Neural cell (in vitro differentiated cells): ENCODE measurements at regions not wholly inside any gene's neighbourhood (a gene's known extent, or its start where the extent isn't known, plus 50 kb on each side); places are given as distances from the start of the nearest gene placed in this dataset.

ENCODE experiments used
- H2AFZ ChIP-seq: fragments of 200-600, 300-800 bp; sonication (generic), shearing (Covaris generic); 2 replicates; pipeline ENCODE4 v1.6.0; 2014; ENCODE audit warnings: low read depth, mild to moderate bottlenecking, antibody characterized with exemption, low read length, moderate library complexity
- H3F3A ChIP-seq: fragments of 200-600 bp; shearing (Covaris generic); 2 replicates; pipeline ENCODE4 v1.6.1; 2016; ENCODE audit warnings: mild to moderate bottlenecking, moderate library complexity, mixed read lengths, antibody characterized with exemption, low read length; ENCODE audit not compliant: insufficient read depth, poor library complexity, severe bottlenecking
- H3K27ac ChIP-seq: fragments of 200-600, 300-800 bp; sonication (generic), shearing (Covaris generic); 2 replicates; pipeline ENCODE4 v1.5.1; 2014; ENCODE audit warnings: mild to moderate bottlenecking, low read length, moderate library complexity
- H3K27me3 ChIP-seq: fragments of 300-800, 200-600 bp; sonication (generic), shearing (Covaris generic); 2 replicates; pipeline ENCODE4 v1.6.0; 2014; ENCODE audit warnings: mild to moderate bottlenecking, low read depth, low read length, moderate library complexity; ENCODE audit not compliant: insufficient read depth
- H3K36me3 ChIP-seq: fragments of 300-800, 200-600 bp; sonication (generic), shearing (Covaris generic); 2 replicates; pipeline ENCODE4 v1.5.1; 2014; ENCODE audit warnings: mild to moderate bottlenecking, antibody characterized with exemption, low read length, moderate library complexity; ENCODE audit not compliant: insufficient read depth
- H3K4me2 ChIP-seq: fragments of 300-800, 200-600 bp; sonication (generic), shearing (Covaris generic); 2 replicates; pipeline ENCODE4 v1.6.0; 2014; ENCODE audit warnings: mild to moderate bottlenecking, low read length
- H3K4me3 ChIP-seq: fragments of 300-800, 200-600 bp; sonication (generic), shearing (Covaris generic); 2 replicates; pipeline ENCODE4 v1.5.1; 2014; ENCODE audit warnings: mild to moderate bottlenecking, low read length, moderate library complexity
- H3K79me2 ChIP-seq: fragments of 200-600 bp; shearing (Covaris generic); replicated peaks from 2 replicates; pipeline ENCODE4 v1.6.0; 2014; ENCODE audit warnings: mild to moderate bottlenecking, low read length, moderate library complexity; ENCODE audit not compliant: insufficient read depth
- H3K9ac ChIP-seq: fragments of 300-800, 200-600 bp; sonication (generic), shearing (Covaris generic); 2 replicates; pipeline ENCODE4 v1.6.1; 2016; ENCODE audit warnings: mild to moderate bottlenecking, low read length, mixed read lengths
- H3K9me2 ChIP-seq: fragments of 200-600 bp; shearing (Covaris generic); 2 replicates; pipeline ENCODE4 v1.6.1; 2016; ENCODE audit warnings: mild to moderate bottlenecking, low read length, mixed read lengths; ENCODE audit not compliant: insufficient read depth
- H3K9me3 ChIP-seq: fragments of 200-600, 300-800 bp; sonication (generic), shearing (Covaris generic); 2 replicates; pipeline ENCODE4 v1.6.1; 2016; ENCODE audit warnings: mild to moderate bottlenecking, mixed run types, low read length, moderate library complexity, mixed read lengths
- H4K20me1 ChIP-seq: fragments of 200-600 bp; shearing (Covaris generic); 2 replicates; pipeline ENCODE4 v1.6.1; 2016; ENCODE audit warnings: mild to moderate bottlenecking, mixed run types; ENCODE audit not compliant: insufficient read depth
- CTCF ChIP-seq: fragments of 450-650 bp; IDR thresholded peaks from 2 replicates; pipeline ENCODE4 v1.5.1; 2014; ENCODE audit warnings: antibody characterized with exemption, mild to moderate bottlenecking, moderate library complexity; ENCODE audit not compliant: poor library complexity, severe bottlenecking
- EP300 ChIP-seq: fragments of 450-650 bp; conservative IDR thresholded peaks from 2 replicates; pipeline ENCODE4 v1.6.1; 2014; ENCODE audit warnings: antibody characterized with exemption, mild to moderate bottlenecking, moderate library complexity; ENCODE audit not compliant: poor library complexity, severe bottlenecking
- EZH2 ChIP-seq: fragments of 200-600, 300-800 bp; shearing (Covaris generic), sonication (generic); IDR thresholded peaks from 2 replicates; pipeline ENCODE4 v1.6.1; 2014; ENCODE audit warnings: antibody characterized with exemption, low read length, borderline replicate concordance, mild to moderate bottlenecking; ENCODE audit not compliant: insufficient read depth, poor library complexity, severe bottlenecking
- MXI1 ChIP-seq: fragments of 450-650 bp; conservative IDR thresholded peaks from 2 replicates; pipeline ENCODE4 v1.6.1; 2014; ENCODE audit warnings: antibody characterized with exemption, mild to moderate bottlenecking; ENCODE audit not compliant: poor library complexity, severe bottlenecking
- POLR2AphosphoS5 ChIP-seq: IDR thresholded peaks from 2 replicates; pipeline ENCODE4 v1.6.1; 2012
- RAD21 ChIP-seq: fragments of 450-650 bp; conservative IDR thresholded peaks from 2 replicates; pipeline ENCODE4 v1.6.1; 2014; ENCODE audit warnings: antibody characterized with exemption, mild to moderate bottlenecking, moderate library complexity
- REST ChIP-seq: IDR thresholded peaks from 2 replicates; pipeline ENCODE4 v1.6.1; 2012; ENCODE audit warnings: borderline replicate concordance
- SMC3 ChIP-seq: fragments of 450-650 bp; conservative IDR thresholded peaks from 2 replicates; pipeline ENCODE4 v1.6.1; 2014; ENCODE audit warnings: antibody characterized with exemption, mild to moderate bottlenecking, moderate library complexity; ENCODE audit not compliant: poor library complexity
- TAF1 ChIP-seq: IDR thresholded peaks from 2 replicates; pipeline ENCODE4 v1.6.1; 2012; ENCODE audit warnings: low read depth

GRCh38 chr7:68336594-68336993, 1261.7 kb upstream of the AUTS2 start:
- Histone ChIP-seq H3K4me2 (no peak overlapping the region), H3K27me3 (no peaks in the 10 kb centered on the region), H2AFZ (no peak overlapping the region), H3K4me3 (peak overlapping the region; percentile 21), H3K79me2 (no peaks in the 10 kb centered on the region), H3K36me3 (no peaks in the 10 kb centered on the region), H3K9me3 (no peaks in the 10 kb centered on the region), H3K9ac (no peak overlapping the region), H3F3A (no peaks in the 10 kb centered on the region), H3K9me2 (no peaks in the 10 kb centered on the region), H4K20me1 (no peaks in the 10 kb centered on the region), H3K27ac (no peak overlapping the region)
- no peak for TF ChIP-seq TAF1
- TF ChIP-seq EP300, result peak; percentile 99
- TF ChIP-seq SMC3, result no peak
- TF ChIP-seq POLR2AphosphoS5, result peak; percentile 100
- no peak for TF ChIP-seq EZH2
- peak; percentile 69 for TF ChIP-seq REST
- peak; percentile 44 for TF ChIP-seq RAD21
- no peak for TF ChIP-seq MXI1

- Histone ChIP-seq H3K79me2 (no peaks in the 10 kb centered on the region), H3K9me3 (no peaks in the 10 kb centered on the region), H3K36me3 (no peaks in the 10 kb centered on the region), H3F3A (no peaks in the 10 kb centered on the region), H3K9ac (no peak overlapping the region), H3K27me3 (no peaks in the 10 kb centered on the region), H4K20me1 (no peaks in the 10 kb centered on the region), H3K4me3 (no peak overlapping the region), H3K4me2 (no peak overlapping the region), H3K27ac (no peak overlapping the region), H2AFZ (no peak overlapping the region), H3K9me2 (no peaks in the 10 kb centered on the region)
- TF ChIP-seq TAF1 (no peak), SMC3 (no peak), EZH2 (no peak), EP300 (no peak), CTCF (no peak), MXI1 (no peak), RAD21 (no peak), POLR2AphosphoS5 (no peak), REST (no peak)
These were observed 1249.9 kb upstream of the AUTS2 start for GRCh38 chr7:68348401-68348800.
